HG02623 (cell line): ENCODE measurements at regions not wholly inside any gene's neighbourhood (a gene's known extent, or its start where the extent isn't known, plus 50 kb on each side); places are given as distances from the start of the nearest gene placed in this dataset.

ENCODE experiments used
- ATAC-seq: cut with Tn5 transposase; IDR thresholded peaks from one replicate; pipeline ENCODE4 v1.9.1; 2021; ENCODE audit warnings: moderate library complexity; ENCODE audit not compliant: unreplicated experiment

GRCh38 chr4:23547096-23547495 is 342.8 kb downstream of the PPARGC1A start:
- no peak for ATAC-seq

GRCh38 chr4:23539969-23540569 is 349.8 kb downstream of the PPARGC1A start:
- no peak for ATAC-seq

GRCh38 chr4:23533859-23534258 is 356.0 kb downstream of the PPARGC1A start:
- no peak for ATAC-seq

GRCh38 chr4:23516716-23517115 is 373.1 kb downstream of the PPARGC1A start:
- ATAC-seq: no peak

- ATAC-seq: no peak
These were observed 385.8 kb downstream of the PPARGC1A start for GRCh38 chr4:23504083-23504482.

GRCh38 chr4:23500894-23501449 is 388.9 kb downstream of the PPARGC1A start:
- ATAC-seq: no peak

- no peak for ATAC-seq
These were observed 404.0 kb downstream of the PPARGC1A start for GRCh38 chr4:23485801-23486200.

GRCh38 chr4:23484689-23485088 is 405.2 kb downstream of the PPARGC1A start:
- ATAC-seq: no peak

GRCh38 chr4:23483320-23483960 is 406.4 kb downstream of the PPARGC1A start:
- no peak for ATAC-seq

- ATAC-seq: no peak
These were observed 408.3 kb downstream of the PPARGC1A start for GRCh38 chr4:23481566-23481965.

- no peak for ATAC-seq
These were observed 411.9 kb downstream of the PPARGC1A start for GRCh38 chr4:23477905-23478304.

- no peak for ATAC-seq
These were observed 413.2 kb downstream of the PPARGC1A start for GRCh38 chr4:23476515-23477090.

- no peak for ATAC-seq
These were observed 426.8 kb downstream of the PPARGC1A start for GRCh38 chr4:23463071-23463470.

GRCh38 chr4:23458054-23458453 is 431.8 kb downstream of the PPARGC1A start:
- no peak for ATAC-seq

GRCh38 chr4:23456864-23457263 is 433.0 kb downstream of the PPARGC1A start:
- ATAC-seq: no peak

- ATAC-seq: no peak
These were observed 434.2 kb downstream of the PPARGC1A start for GRCh38 chr4:23455456-23456158.

- no peak for ATAC-seq
These were observed 448.2 kb downstream of the PPARGC1A start for GRCh38 chr4:23441530-23442069.

- ATAC-seq: no peak
These were observed 451.1 kb downstream of the PPARGC1A start for GRCh38 chr4:23438764-23439163.

- ATAC-seq: no peak
These were observed 460.4 kb downstream of the PPARGC1A start for GRCh38 chr4:23429497-23429896.

- no peak for ATAC-seq
These were observed 464.3 kb downstream of the PPARGC1A start for GRCh38 chr4:23425570-23425969.

GRCh38 chr4:23423540-23423939 is 466.3 kb downstream of the PPARGC1A start:
- ATAC-seq: no peak
